Lower lobe of right lung (tissue), 2 donors: ENCODE measurements at regions not wholly inside any gene's neighbourhood (a gene's known extent, or its start where the extent isn't known, plus 50 kb on each side); places are given as distances from the start of the nearest gene placed in this dataset.

Experiments
- ATAC-seq, 2 donors: fragments of 200-7000 bp; cut with Tn5 transposase; one replicate each; pipeline ENCODE4 v1.9.1; 2020 to 2022; ENCODE audit warnings: mild to moderate bottlenecking in 2 of 2, moderate library complexity in 2 of 2
- DNase-seq: peaks from one replicate; pipeline ENCODE4 v3.0.0-alpha.2; 2020
- H3K27ac ChIP-seq: fragments of 200-600 bp; one replicate; pipeline ENCODE4 v1.8.0; 2022
- H3K27me3 ChIP-seq: fragments of 200-600 bp; one replicate; pipeline ENCODE4 v1.8.0; 2022; ENCODE audit warnings: low read depth
- H3K36me3 ChIP-seq: fragments of 200-600 bp; one replicate; pipeline ENCODE4 v1.8.0; 2022; ENCODE audit warnings: mild to moderate bottlenecking
- H3K4me1 ChIP-seq: fragments of 200-600 bp; one replicate; pipeline ENCODE4 v1.8.0; 2022
- H3K4me3 ChIP-seq: fragments of 200-600 bp; one replicate; pipeline ENCODE4 v1.8.0; 2022; ENCODE audit warnings: mild to moderate bottlenecking
- H3K9me3 ChIP-seq: fragments of 200-600 bp; one replicate; pipeline ENCODE4 v1.8.0; 2022
- CTCF ChIP-seq: fragments of 200-600 bp; IDR thresholded peaks from one replicate; pipeline ENCODE4 v1.8.0; 2022; ENCODE audit warnings: antibody characterized with exemption, mild to moderate bottlenecking
- intact Hi-C: fragments of 100-400 bp; cut with DNase I; formaldehyde crosslinking; loops from one replicate; pipeline ENCODE4 v1.11.0; 2022
- donor health status: DM: no; HTN: yes; CAD: no; lungs with severe emphysema.

- no peak for TF ChIP-seq CTCF
- intact Hi-C loops = no loop called here
- no peaks in the 10 kb centered on the region for H3K9me3 ChIP-seq
- no peak for DNase-seq
- H3K4me3 ChIP-seq = no peak overlapping the region
- H3K36me3 ChIP-seq = no peaks in the 10 kb centered on the region
- no peaks in the 10 kb centered on the region for H3K4me1 ChIP-seq
- H3K27ac ChIP-seq = no peak overlapping the region
- no peak for ATAC-seq
- H3K27me3 ChIP-seq = no peaks in the 10 kb centered on the region
Observed at GRCh38 chr3:152516216-152516615, 247.5 kb downstream of the MBNL1 start.

GRCh38 chr3:152517502-152517901 is 248.8 kb downstream of the MBNL1 start:
- H3K27ac ChIP-seq = no peak overlapping the region
- H3K9me3 ChIP-seq = no peaks in the 10 kb centered on the region
- no peak for TF ChIP-seq CTCF
- no peaks in the 10 kb centered on the region for H3K4me1 ChIP-seq
- no peak for DNase-seq
- ATAC-seq = no peak
- H3K36me3 ChIP-seq = no peaks in the 10 kb centered on the region
- no peaks in the 10 kb centered on the region for H3K27me3 ChIP-seq
- intact Hi-C loops = no loop called here
- no peak overlapping the region for H3K4me3 ChIP-seq

- no peaks in the 10 kb centered on the region for H3K36me3 ChIP-seq
- H3K4me1 ChIP-seq = no peaks in the 10 kb centered on the region
- H3K9me3 ChIP-seq = no peaks in the 10 kb centered on the region
- intact Hi-C loops = no loop called here
- no peak overlapping the region for H3K4me3 ChIP-seq
- no peaks in the 10 kb centered on the region for H3K27me3 ChIP-seq
- TF ChIP-seq CTCF = no peak
- ATAC-seq = no peak
- no peak for DNase-seq
- H3K27ac ChIP-seq = no peak overlapping the region
Observed at GRCh38 chr3:152518346-152518745, 249.6 kb downstream of the MBNL1 start.

- H3K36me3 ChIP-seq = no peaks in the 10 kb centered on the region
- TF ChIP-seq CTCF = no peak
- ATAC-seq = no peak
- intact Hi-C loops = no loop called here
- no peaks in the 10 kb centered on the region for H3K27me3 ChIP-seq
- H3K4me3 ChIP-seq = no peak overlapping the region
- no peaks in the 10 kb centered on the region for H3K9me3 ChIP-seq
- H3K27ac ChIP-seq = no peak overlapping the region
- no peak for DNase-seq
- H3K4me1 ChIP-seq = no peaks in the 10 kb centered on the region
Observed at GRCh38 chr3:152519376-152519775, 250.6 kb downstream of the MBNL1 start.

GRCh38 chr3:152522036-152522435 is 253.3 kb downstream of the MBNL1 start:
- H3K9me3 ChIP-seq = no peaks in the 10 kb centered on the region
- no peak for ATAC-seq
- no peak overlapping the region for H3K4me3 ChIP-seq
- H3K4me1 ChIP-seq = no peaks in the 10 kb centered on the region
- intact Hi-C loops = no loop called here
- no peak for DNase-seq
- H3K36me3 ChIP-seq = no peaks in the 10 kb centered on the region
- no peak overlapping the region for H3K27ac ChIP-seq
- no peak for TF ChIP-seq CTCF
- H3K27me3 ChIP-seq = no peaks in the 10 kb centered on the region
